ENCODE measurements at regions not wholly inside any gene's neighbourhood (a gene's known extent, or its start where the extent isn't known, plus 50 kb on each side); places are given as distances from the start of the nearest gene placed in this dataset.

GRCh38 chr1:111063595-111063994, 76.3 kb downstream of the DRAM2 start:
- no peak for DNase-seq (ENCODE audit: low read depth, low spot score)
- BruUV-seq (replicated peaks): no TSS peak
- intact Hi-C loops (cut with micrococcal nuclease): no loop called here
- H3K79me2 ChIP-seq (ENCODE audit: insufficient read depth, low read length): no peaks in the 10 kb centered on the region
- no peak overlapping the region for H3K4me2 ChIP-seq (ENCODE audit: low read length)
- no peak overlapping the region for H3K9ac ChIP-seq (ENCODE audit: low read length)
- POLR2A ChIA-PET: no interaction called here
- TF ChIP-seq MAX (IDR thresholded peaks at IDR 0.05): no peak
- TF ChIP-seq YY1 (IDR thresholded peaks at IDR 0.05; ENCODE audit: extremely low read depth, insufficient replicate concordance, low read depth, low read length): no peak
- TF ChIP-seq CTCF (IDR thresholded peaks at IDR 0.05 in 2 of 3, conservative IDR thresholded peaks at IDR 0.05 in 1 of 3; ENCODE audit: borderline replicate concordance in 1 of 3, insufficient read depth in 1 of 3, low read depth in 2 of 3, low read length in 2 of 3): no peak
- no peak for TF ChIP-seq POLR2A (IDR thresholded peaks at IDR 0.05; ENCODE audit: borderline replicate concordance, extremely low read depth, insufficient read depth, insufficient read length)
- TF ChIP-seq FOSL1 (IDR thresholded peaks at IDR 0.05; ENCODE audit: low read depth): no peak
- no peak for TF ChIP-seq TCF7L2 (IDR thresholded peaks at IDR 0.05; ENCODE audit: borderline replicate concordance, extremely low read depth, insufficient read depth, insufficient read length)
- no peak for TF ChIP-seq CEBPB (IDR thresholded peaks at IDR 0.05; ENCODE audit: low read depth)
- no peak for TF ChIP-seq ATF3 (IDR thresholded peaks at IDR 0.05)
- no peak for TF ChIP-seq CBX3 (IDR thresholded peaks at IDR 0.05; ENCODE audit: low read depth)
- no peak for TF ChIP-seq ZBTB33 (IDR thresholded peaks at IDR 0.05; ENCODE audit: extremely low read depth, insufficient replicate concordance, low read length)
- H3K27me3 ChIP-seq (ENCODE audit: insufficient read depth, low read length): no peaks in the 10 kb centered on the region
- no peaks in the 10 kb centered on the region for H3K4me1 ChIP-seq (ENCODE audit: control insufficient read depth in 1 of 2, insufficient read depth in 2 of 2, low read length in 2 of 2)
- H4K20me1 ChIP-seq (ENCODE audit: insufficient read depth): no peaks in the 10 kb centered on the region
- no peaks in the 10 kb centered on the region for H3K9me2 ChIP-seq (ENCODE audit: insufficient read depth)
- H2AFZ ChIP-seq (ENCODE audit: low read depth, low read length, poor library complexity, severe bottlenecking): no peak overlapping the region
- ATAC-seq: no peak
- H3K4me3 ChIP-seq (replicated peaks in 1 of 2; ENCODE audit: low read depth in 1 of 2, low read length in 2 of 2): no peak overlapping the region
- no peaks in the 10 kb centered on the region for H3K36me3 ChIP-seq (ENCODE audit: control insufficient read depth in 1 of 2, insufficient read depth in 2 of 2, low read length in 2 of 2)
- CTCF ChIA-PET: no interaction called here
- RAD21 ChIA-PET (ENCODE audit: low non-redundant PET in 1 of 2, low total read pairs in 2 of 2, uncharacterized antibody in 2 of 2, unreplicated experiment in 2 of 2): no interaction called here
- H3K9me3 ChIP-seq (ENCODE audit: control insufficient read depth in 1 of 2, insufficient read depth in 1 of 2, low read depth in 1 of 2, low read length in 2 of 2): peaks cover 0 to 7% of the 10 kb centered on the region in 2 experiments; a peak in 2 of 4 replicates
- H3K27ac ChIP-seq (ENCODE audit: low read depth, low read length): no peak overlapping the region

All from HCT116 (cell line).